IMR-90 (cell line): ENCODE measurements at regions not wholly inside any gene's neighbourhood (a gene's known extent, or its start where the extent isn't known, plus 50 kb on each side); places are given as distances from the start of the nearest gene placed in this dataset.

ENCODE experiments used
- ATAC-seq: fragments of 200-7000 bp; cut with Tn5 transposase; 2 replicates; pipeline ENCODE4 v1.9.1; 2020; ENCODE audit warnings: low read depth, mild to moderate bottlenecking, moderate library complexity
- BruUV-seq: library from RNA; stranded (reverse); fragments of 400-500 nt; replicated peaks from 2 replicates; lab custom pipeline; 2021; lab: Mats Ljungman, UMichigan
- CTCF ChIA-PET: fragments of 300-600 bp; formaldehyde crosslinking; extraction: SDS; loops from one replicate; lab custom pipeline; 2021; ENCODE audit warnings: antibody characterized with exemption; lab: Yijun Ruan, JAX
- POLR2A ChIA-PET: fragments of 300-600 bp; sonication (Branson Sonifier 250); formaldehyde crosslinking; loops from one replicate; lab custom pipeline; 2022; ENCODE audit warnings: antibody characterized with exemption; ENCODE audit not compliant: unreplicated experiment; lab: Charles Lee
- DNase-seq: peaks from one replicate; pipeline ENCODE4 v3.0.0; 2013
- H2AFZ ChIP-seq: replicated peaks from 2 replicates; pipeline ENCODE3; 2013; ENCODE audit warnings: low read length, mild to moderate bottlenecking; ENCODE audit not compliant: poor library complexity
- H2AK5ac ChIP-seq: 2 replicates; pipeline ENCODE4 v1.6.1; 2013; ENCODE audit warnings: low read depth, low read length, inconsistent platforms
- H2AK9ac ChIP-seq: replicated peaks from 2 replicates; pipeline ENCODE3; 2013; ENCODE audit warnings: mild to moderate bottlenecking, low read depth, low read length, moderate library complexity; ENCODE audit not compliant: poor library complexity
- H2BK120ac ChIP-seq: 2 replicates; pipeline ENCODE4 v1.6.1; 2013; ENCODE audit warnings: low read depth, low read length, inconsistent platforms
- H2BK15ac ChIP-seq: 3 replicates; pipeline ENCODE4 v1.6.1; 2013; ENCODE audit warnings: low read depth, low read length, inconsistent platforms
- H2BK20ac ChIP-seq: 2 replicates; pipeline ENCODE4 v1.6.1; 2013; ENCODE audit warnings: low read depth, mild to moderate bottlenecking, inconsistent platforms, low read length, moderate library complexity
- H2BK5ac ChIP-seq: 2 replicates; pipeline ENCODE4 v1.6.1; 2013; ENCODE audit warnings: mild to moderate bottlenecking, low read depth, low read length, inconsistent platforms; ENCODE audit not compliant: poor library complexity, severe bottlenecking
- H3K14ac ChIP-seq: replicated peaks from 2 replicates; pipeline ENCODE4 v1.6.1; 2013; ENCODE audit warnings: low read depth, low read length, inconsistent platforms
- H3K18ac ChIP-seq: 2 replicates; pipeline ENCODE4 v1.6.1; 2013; ENCODE audit warnings: low read depth, low read length, control low read depth
- H3K23ac ChIP-seq: 2 replicates; pipeline ENCODE4 v1.6.1; 2013; ENCODE audit warnings: low read depth, low read length, inconsistent platforms
- H3K27ac ChIP-seq: 2 replicates; pipeline ENCODE4 v1.5.1; 2013; ENCODE audit warnings: mild to moderate bottlenecking, control low read depth, low read length; ENCODE audit not compliant: insufficient read depth
- H3K27me3 ChIP-seq: 2 replicates; pipeline ENCODE4 v1.6.1; 2013; ENCODE audit warnings: low read length; ENCODE audit not compliant: control insufficient read depth, insufficient read depth
- H3K36me3 ChIP-seq: 2 replicates; pipeline ENCODE4 v1.6.1; 2013; ENCODE audit warnings: low read length, mixed read lengths; ENCODE audit not compliant: control insufficient read depth, insufficient read depth
- H3K4ac ChIP-seq: 2 replicates; pipeline ENCODE4 v1.6.1; 2013; ENCODE audit warnings: low read depth, low read length, inconsistent platforms
- H3K4me1 ChIP-seq: 2 replicates; pipeline ENCODE4 v1.6.1; 2013; ENCODE audit warnings: low read length, mixed read lengths; ENCODE audit not compliant: control insufficient read depth, insufficient read depth
- H3K4me2 ChIP-seq: 2 replicates; pipeline ENCODE4 v1.6.1; 2013; ENCODE audit warnings: low read depth, mild to moderate bottlenecking, control low read depth, low read length, moderate library complexity
- H3K4me3 ChIP-seq: 2 replicates; pipeline ENCODE4 v1.5.1; 2013; ENCODE audit warnings: low read depth, mild to moderate bottlenecking, control low read depth, low read length, moderate library complexity; ENCODE audit not compliant: insufficient read depth
- H3K56ac ChIP-seq: 2 replicates; pipeline ENCODE4 v1.6.1; 2013; ENCODE audit warnings: low read length, inconsistent platforms; ENCODE audit not compliant: insufficient read depth; ENCODE audit errors: extremely low read depth
- H3K79me1 ChIP-seq, 2 experiments: 2 replicates each; pipeline ENCODE4 v1.6.1; 2013; ENCODE audit warnings: low read length in 2 of 2, inconsistent platforms in 1 of 2, low read depth in 1 of 2
- H3K9ac ChIP-seq: 2 replicates; pipeline ENCODE4 v1.6.1; 2013; ENCODE audit warnings: low read depth, low read length, control low read depth
- H3K9me1 ChIP-seq: 2 replicates; pipeline ENCODE4 v1.6.1; 2013; ENCODE audit warnings: low read length, inconsistent platforms; ENCODE audit not compliant: insufficient read depth
- H3K9me3 ChIP-seq: 2 replicates; pipeline ENCODE4 v1.6.1; 2013; ENCODE audit warnings: low read length; ENCODE audit not compliant: control insufficient read depth, insufficient read depth
- H4K20me1 ChIP-seq: 2 replicates; pipeline ENCODE4 v1.6.1; 2013; ENCODE audit warnings: low read length, inconsistent platforms; ENCODE audit not compliant: insufficient read depth
- H4K5ac ChIP-seq: 2 replicates; pipeline ENCODE4 v1.6.1; 2013; ENCODE audit warnings: mild to moderate bottlenecking, low read depth, low read length, control low read depth
- H4K8ac ChIP-seq, 2 experiments: 2 replicates each; pipeline ENCODE4 v1.6.1; 2013; ENCODE audit warnings: low read depth in 2 of 2, low read length in 2 of 2, control low read depth in 1 of 2, inconsistent platforms in 1 of 2
- H4K91ac ChIP-seq: 2 replicates; pipeline ENCODE4 v1.6.1; 2013; ENCODE audit warnings: low read depth, low read length, inconsistent platforms; ENCODE audit not compliant: insufficient read depth
- CEBPB ChIP-seq: IDR thresholded peaks from 2 replicates; pipeline ENCODE4 v1.6.1; 2012; ENCODE audit warnings: low read depth, low read length, improper control_type of control experiment
- CTCF ChIP-seq: conservative IDR thresholded peaks from 2 replicates; pipeline ENCODE4 v1.5.1; 2012; ENCODE audit warnings: mild to moderate bottlenecking, low read depth, low read length, improper control_type of control experiment
- ELK1 ChIP-seq: fragments of 150-350 bp; IDR thresholded peaks from 2 replicates; pipeline ENCODE4 v1.6.1; 2016; ENCODE audit warnings: low read depth, mild to moderate bottlenecking, low read length, moderate library complexity, borderline replicate concordance
- FOS ChIP-seq: fragments of 150-350 bp; IDR thresholded peaks from 2 replicates; pipeline ENCODE4 v1.6.1; 2016; ENCODE audit warnings: low read depth, low read length
- MAFK ChIP-seq: IDR thresholded peaks from 2 replicates; pipeline ENCODE4 v1.6.1; 2012; ENCODE audit warnings: low read depth, low read length, improper control_type of control experiment
- MAZ ChIP-seq: IDR thresholded peaks from 2 replicates; pipeline ENCODE4 v1.6.1; 2012; ENCODE audit warnings: low read depth, mild to moderate bottlenecking, low read length, improper control_type of control experiment, moderate library complexity, borderline replicate concordance
- MXI1 ChIP-seq: IDR thresholded peaks from 2 replicates; pipeline ENCODE4 v1.6.1; 2012; ENCODE audit warnings: low read depth, mild to moderate bottlenecking, low read length, moderate library complexity, borderline replicate concordance
- NFE2L2 ChIP-seq: fragments of 150-350 bp; IDR thresholded peaks from 2 replicates; pipeline ENCODE4 v1.6.1; 2016; ENCODE audit warnings: low read depth, mild to moderate bottlenecking, low read length
- POLR2A ChIP-seq: IDR thresholded peaks from 2 replicates; pipeline ENCODE4 v1.6.1; 2012; ENCODE audit warnings: mild to moderate bottlenecking, low read depth, low read length
- RAD21 ChIP-seq: IDR thresholded peaks from 2 replicates; pipeline ENCODE4 v1.6.1; 2012; ENCODE audit warnings: low read length, improper control_type of control experiment
- RCOR1 ChIP-seq: IDR thresholded peaks from 2 replicates; pipeline ENCODE4 v1.6.1; 2012; ENCODE audit warnings: mild to moderate bottlenecking, low read length, improper control_type of control experiment; ENCODE audit not compliant: insufficient replicate concordance
- RFX5 ChIP-seq: IDR thresholded peaks from 2 replicates; pipeline ENCODE4 v1.8.0; 2012; ENCODE audit warnings: low read depth, mild to moderate bottlenecking, low read length, moderate library complexity
- SMC3 ChIP-seq: fragments of 150-350 bp; IDR thresholded peaks from 2 replicates; pipeline ENCODE4 v1.6.1; 2016; ENCODE audit warnings: low read depth, mild to moderate bottlenecking, antibody characterized with exemption, low read length, moderate library complexity
- USF2 ChIP-seq: fragments of 150-350 bp; IDR thresholded peaks from 2 replicates; pipeline ENCODE4 v1.6.1; 2017; ENCODE audit warnings: mild to moderate bottlenecking, antibody characterized with exemption, low read length, low read depth
- WGBS, 2 experiments: methylation state at CpG; one replicate each; pipeline versions ENCODE4 v1.1.5 to v1.1.7; 2013; ENCODE audit warnings: missing lambda C conversion rate in 2 of 2; ENCODE audit not compliant: insufficient read length in 1 of 2; ENCODE audit errors: extremely low coverage in 2 of 2; 5-methylcytosine and 5-hydroxymethylcytosine counted together
- dilution Hi-C: fragments of 300-500 bp; cut with HindIII; formaldehyde crosslinking; loops from one replicate; pipeline ENCODE4 v1.14.3; 2018; ENCODE audit warnings: low sequenced_read_pairs; ENCODE audit not compliant: unreplicated experiment
- in situ Hi-C: fragments of 300-500 bp; cut with MboI; formaldehyde crosslinking; loops from 3 replicates; pipeline ENCODE4 v1.14.3; 2019; ENCODE audit warnings: low sequenced_read_pairs, inconsistent platforms, mixed read lengths
- intact Hi-C: fragments of 100-400 bp; cut with micrococcal nuclease; formaldehyde crosslinking; loops from 2 replicates; pipeline ENCODE4 v1.10.0; 2022

GRCh38 chr1:17986156-17986555 lies 121.4 kb upstream of the IGSF21 start:
- no peak overlapping the region for H2AK5ac ChIP-seq
- no peak overlapping the region for H4K5ac ChIP-seq
- H3K23ac ChIP-seq: no peak overlapping the region
- no peak overlapping the region for H3K9ac ChIP-seq
- dilution Hi-C loops (no loop called here), intact Hi-C loops (no loop called here), in situ Hi-C loops (no loop called here)
- ATAC-seq: no peak
- POLR2A ChIA-PET: no interaction called here
- no peak overlapping the region for H3K4ac ChIP-seq
- no peak for DNase-seq
- no peak overlapping the region for H4K8ac ChIP-seq
- no peak overlapping the region for H2BK15ac ChIP-seq
- peak overlapping the region; percentile 23 for H2AFZ ChIP-seq
- H3K9me3 ChIP-seq: no peaks in the 10 kb centered on the region; the same call in 1 of the 2 replicates
- no peak overlapping the region for H3K18ac ChIP-seq
- H3K14ac ChIP-seq: no peak overlapping the region
- H3K4me2 ChIP-seq: no peak overlapping the region
- TF ChIP-seq MXI1 (no peak), MAFK (no peak), CTCF (no peak), RFX5 (no peak), RCOR1 (no peak), MAZ (no peak), POLR2A (no peak), FOS (no peak), ELK1 (no peak), SMC3 (no peak), RAD21 (no peak), CEBPB (no peak), USF2 (no peak), NFE2L2 (no peak)
- no peak overlapping the region for H4K91ac ChIP-seq
- H3K36me3 ChIP-seq: no peaks in the 10 kb centered on the region
- no peak overlapping the region for H2BK20ac ChIP-seq
- 56% methylated on average over 4 of the region's 9 CpGs; no CpG with 5 or more reads in 1 of the 2 experiments for WGBS, 2 experiments
- no peaks in the 10 kb centered on the region for H3K9me1 ChIP-seq
- no peaks in the 10 kb centered on the region for H4K20me1 ChIP-seq
- H3K27ac ChIP-seq: no peak overlapping the region
- no peaks in the 10 kb centered on the region for H3K79me1 ChIP-seq
- no peaks in the 10 kb centered on the region for H3K4me1 ChIP-seq
- H2BK5ac ChIP-seq: no peak overlapping the region
- no peak overlapping the region for H2BK120ac ChIP-seq
- no TSS peak for BruUV-seq
- H3K27me3 ChIP-seq: no peaks in the 10 kb centered on the region
- H3K4me3 ChIP-seq: no peak overlapping the region
- H2AK9ac ChIP-seq: no peak overlapping the region
- H3K56ac ChIP-seq: no peak overlapping the region
- CTCF ChIA-PET: no interaction called here
